H9 (cell line): ENCODE measurements at regions not wholly inside any gene's neighbourhood (a gene's known extent, or its start where the extent isn't known, plus 50 kb on each side); places are given as distances from the start of the nearest gene placed in this dataset.

Source experiments
- DNase-seq: peaks from one replicate; pipeline ENCODE4 v3.0.0-alpha.2; 2017
- H2AFZ ChIP-seq: one replicate; pipeline ENCODE4 v1.6.1; 2013; ENCODE audit warnings: mild to moderate bottlenecking, low read length, control low read depth, moderate library complexity
- H2AK5ac ChIP-seq: 2 replicates; pipeline ENCODE4 v1.6.1; 2013; ENCODE audit warnings: low read length, control low read depth, mixed read lengths; ENCODE audit not compliant: insufficient read length
- H2BK120ac ChIP-seq: one replicate; pipeline ENCODE4 v1.6.1; 2013; ENCODE audit warnings: low read depth, mild to moderate bottlenecking, low read length, control low read depth, inconsistent platforms; ENCODE audit not compliant: poor library complexity, severe bottlenecking
- H2BK12ac ChIP-seq: 2 replicates; pipeline ENCODE4 v1.6.1; 2013; ENCODE audit warnings: low read length, control low read depth, mixed read lengths, low read depth; ENCODE audit not compliant: insufficient read length
- H2BK15ac ChIP-seq: 2 replicates; pipeline ENCODE4 v1.6.1; 2013; ENCODE audit warnings: low read depth, low read length, control low read depth
- H2BK20ac ChIP-seq: one replicate; pipeline ENCODE4 v1.6.1; 2013; ENCODE audit warnings: low read depth, mild to moderate bottlenecking, low read length, control low read depth, inconsistent platforms; ENCODE audit not compliant: poor library complexity, severe bottlenecking
- H2BK5ac ChIP-seq: 2 replicates; pipeline ENCODE4 v1.6.1; 2013; ENCODE audit warnings: low read length, control low read depth, mixed read lengths; ENCODE audit not compliant: insufficient read length
- H3K14ac ChIP-seq: 2 replicates; pipeline ENCODE4 v1.6.1; 2013; ENCODE audit warnings: low read length, control low read depth; ENCODE audit not compliant: insufficient read depth
- H3K18ac ChIP-seq: 2 replicates; pipeline ENCODE4 v1.6.1; 2013; ENCODE audit warnings: low read depth, mild to moderate bottlenecking, mixed read lengths, low read length, control low read depth; ENCODE audit not compliant: insufficient read length
- H3K23ac ChIP-seq: 2 replicates; pipeline ENCODE4 v1.6.1; 2013; ENCODE audit warnings: low read length, control low read depth, mixed read lengths, low read depth; ENCODE audit not compliant: insufficient read length
- H3K23me2 ChIP-seq: 2 replicates; pipeline ENCODE4 v1.6.1; 2013; ENCODE audit warnings: low read depth, mild to moderate bottlenecking, mixed read lengths, low read length, control low read depth; ENCODE audit not compliant: insufficient read length, poor library complexity, severe bottlenecking
- H3K27ac ChIP-seq: 2 replicates; pipeline ENCODE4 v1.5.1; 2013; ENCODE audit warnings: low read length, control low read depth, mixed read lengths, low read depth; ENCODE audit not compliant: insufficient read length
- H3K27me3 ChIP-seq: 2 replicates; pipeline ENCODE4 v1.6.1; 2013; ENCODE audit warnings: low read length, control low read depth, inconsistent platforms; ENCODE audit not compliant: insufficient read depth
- H3K4ac ChIP-seq: 2 replicates; pipeline ENCODE4 v1.6.1; 2013; ENCODE audit warnings: low read depth, mild to moderate bottlenecking, control low read depth, inconsistent platforms, low read length, moderate library complexity
- H3K4me1 ChIP-seq: 2 replicates; pipeline ENCODE4 v1.6.1; 2013; ENCODE audit warnings: low read length, control low read depth, inconsistent platforms; ENCODE audit not compliant: insufficient read depth
- H3K4me2 ChIP-seq: 2 replicates; pipeline ENCODE4 v1.6.1; 2013; ENCODE audit warnings: low read length, control low read depth, mixed read lengths; ENCODE audit not compliant: insufficient read length, insufficient read depth
- H3K56ac ChIP-seq: 2 replicates; pipeline ENCODE4 v1.6.1; 2013; ENCODE audit warnings: low read depth, mild to moderate bottlenecking, mixed read lengths, low read length, control low read depth; ENCODE audit not compliant: insufficient read length
- H3K79me1 ChIP-seq: 2 replicates; pipeline ENCODE4 v1.6.1; 2013; ENCODE audit warnings: low read depth, mild to moderate bottlenecking, moderate library complexity, low read length, control low read depth, inconsistent platforms; ENCODE audit not compliant: insufficient read depth, poor library complexity, severe bottlenecking
- H3K79me2 ChIP-seq: 2 replicates; pipeline ENCODE4 v1.6.1; 2013; ENCODE audit warnings: low read length, control low read depth, inconsistent platforms; ENCODE audit not compliant: insufficient read depth
- H3K9ac ChIP-seq: 2 replicates; pipeline ENCODE4 v1.6.1; 2013; ENCODE audit warnings: low read length, control low read depth, mixed read lengths; ENCODE audit not compliant: insufficient read length; ENCODE audit errors: extremely low read depth
- H3K9me3 ChIP-seq: one replicate; pipeline ENCODE4 v1.6.1; 2013; ENCODE audit warnings: low read depth, low read length, inconsistent platforms; ENCODE audit not compliant: control insufficient read depth
- H3T11ph ChIP-seq: one replicate; pipeline ENCODE4 v1.6.1; 2013; ENCODE audit warnings: mild to moderate bottlenecking, low read length, control low read depth, inconsistent platforms
- H4K20me1 ChIP-seq: one replicate; pipeline ENCODE4 v1.6.1; 2013; ENCODE audit not compliant: control insufficient read depth, insufficient read length, insufficient read depth
- H4K5ac ChIP-seq: 2 replicates; pipeline ENCODE4 v1.6.1; 2013; ENCODE audit warnings: low read depth, mild to moderate bottlenecking, mixed read lengths, low read length, control low read depth; ENCODE audit not compliant: insufficient read length
- H4K8ac ChIP-seq: replicated peaks from 2 replicates; pipeline ENCODE4 v1.6.1; 2013; ENCODE audit warnings: low read length, control low read depth, mixed read lengths, low read depth; ENCODE audit not compliant: insufficient read length
- H4K91ac ChIP-seq: 2 replicates; pipeline ENCODE4 v1.6.1; 2013; ENCODE audit warnings: low read depth, mild to moderate bottlenecking, moderate library complexity, mixed read lengths, low read length, control low read depth; ENCODE audit not compliant: insufficient read length
- H3K27ac Mint-ChIP-seq, 3 experiments: 2 replicates in 2 of 3; 3 replicates in 1 of 3; pipeline ENCODE4 v1.8.0; 2020 to 2021; ENCODE audit warnings: mixed read lengths in 3 of 3, mild to moderate bottlenecking in 1 of 3, moderate library complexity in 1 of 3
- H3K27me3 Mint-ChIP-seq: 2 replicates; pipeline ENCODE4 v1.8.0; 2021; ENCODE audit warnings: low read depth, mild to moderate bottlenecking, moderate library complexity, mixed read lengths
- H3K36me3 Mint-ChIP-seq, 3 experiments: 2 replicates in 2 of 3; 3 replicates in 1 of 3; pipeline ENCODE4 v1.8.0; 2020 to 2021; ENCODE audit warnings: low read depth in 3 of 3, mixed read lengths in 3 of 3; ENCODE audit not compliant: insufficient read depth in 1 of 3
- H3K4me1 Mint-ChIP-seq, 2 experiments: 2 replicates each; pipeline ENCODE4 v1.8.0; 2020; ENCODE audit warnings: mixed read lengths in 2 of 2
- H3K4me3 Mint-ChIP-seq, 2 experiments: 2 replicates in 1 of 2; 3 replicates in 1 of 2; pipeline ENCODE4 v1.8.0; 2020 to 2021; ENCODE audit warnings: mild to moderate bottlenecking in 2 of 2, mixed read lengths in 2 of 2, moderate library complexity in 1 of 2
- H3K9me3 Mint-ChIP-seq, 2 experiments: 2 replicates in 1 of 2; 3 replicates in 1 of 2; pipeline ENCODE4 v1.8.0; 2020; ENCODE audit warnings: mild to moderate bottlenecking in 2 of 2, mixed read lengths in 2 of 2, moderate library complexity in 1 of 2
- CTCF ChIP-seq: fragments of 200-600 bp; sonication (generic); conservative IDR thresholded peaks from 3 replicates; pipeline ENCODE4 v1.8.0; 2021; ENCODE audit warnings: antibody characterized with exemption, mild to moderate bottlenecking
- WGBS: extraction: QIAGEN DNeasy Blood & Tissue Kit; methylation state at CpG from one replicate; pipeline ENCODE4 v1.1.7; 2013; ENCODE audit warnings: missing lambda C conversion rate, low lambda C conversion rate, mixed read lengths; ENCODE audit not compliant: insufficient read length; ENCODE audit errors: extremely low coverage; 5-methylcytosine and 5-hydroxymethylcytosine counted together

DNA sequence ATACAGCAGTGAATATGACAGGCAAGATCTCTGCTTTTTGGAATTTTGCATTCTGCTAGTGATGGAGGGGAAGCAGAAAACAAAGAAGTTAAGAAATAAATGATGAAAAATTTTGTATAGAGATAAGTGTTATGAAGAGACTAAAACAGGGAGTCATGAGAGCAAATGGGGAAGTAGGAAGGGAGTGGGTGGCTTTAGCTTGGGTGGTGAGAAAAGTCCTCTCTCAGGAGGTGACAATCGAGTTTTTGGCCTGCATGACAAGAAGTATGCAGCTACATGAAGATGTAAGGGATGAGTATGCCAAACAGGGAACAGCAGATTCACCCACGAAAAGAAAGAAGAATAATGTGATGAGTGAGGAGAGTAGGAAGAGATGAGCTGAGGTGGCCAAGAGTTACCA, 80.7 kb upstream of the MPPED2 start:
- no peak overlapping the region for H2BK20ac ChIP-seq
- TF ChIP-seq CTCF, result no peak
- H2BK120ac ChIP-seq, result no peak overlapping the region
- H4K20me1 ChIP-seq, result no peaks in the 10 kb centered on the region
- H3K56ac ChIP-seq, result no peak overlapping the region
- no peaks in the 10 kb centered on the region for H3K9me3 ChIP-seq
- WGBS, result no CpG with 5 or more reads among the region's 2 CpGs
- H2BK5ac ChIP-seq, result no peak overlapping the region
- no peaks in the 10 kb centered on the region for H3K4me1 Mint-ChIP-seq
- no peak overlapping the region for H2AFZ ChIP-seq
- peaks cover 7 to 8% of the 10 kb centered on the region in 2 experiments for H3K9me3 Mint-ChIP-seq
- H3K4me2 ChIP-seq, result no peak overlapping the region
- no peak overlapping the region for H3K9ac ChIP-seq
- no peak for DNase-seq
- H2BK15ac ChIP-seq, result no peak overlapping the region
- no peaks in the 10 kb centered on the region for H3K4me1 ChIP-seq
- no peaks in the 10 kb centered on the region for H3K27me3 ChIP-seq
- H3K27ac Mint-ChIP-seq, result no peak overlapping the region
- no peak overlapping the region for H3K27ac ChIP-seq
- no peak overlapping the region for H4K8ac ChIP-seq
- no peak overlapping the region for H3K18ac ChIP-seq
- H3K23me2 ChIP-seq, result no peaks in the 10 kb centered on the region
- H4K5ac ChIP-seq, result no peak overlapping the region
- no peak overlapping the region for H3T11ph ChIP-seq
- H4K91ac ChIP-seq, result no peak overlapping the region
- H3K79me1 ChIP-seq, result no peaks in the 10 kb centered on the region
- H3K4me3 Mint-ChIP-seq, result no peak overlapping the region
- no peak overlapping the region for H3K4ac ChIP-seq
- no peak overlapping the region for H3K14ac ChIP-seq
- no peaks in the 10 kb centered on the region for H3K27me3 Mint-ChIP-seq
- H2BK12ac ChIP-seq, result no peak overlapping the region
- no peak overlapping the region for H3K23ac ChIP-seq
- H3K79me2 ChIP-seq, result no peaks in the 10 kb centered on the region
- peaks cover 0 to 8% (median 0%) of the 10 kb centered on the region in 3 experiments; a peak in 3 of 7 replicates for H3K36me3 Mint-ChIP-seq
- no peak overlapping the region for H2AK5ac ChIP-seq
